OCI-LY1 (cell line): ENCODE measurements at regions not wholly inside any gene's neighbourhood (a gene's known extent, or its start where the extent isn't known, plus 50 kb on each side); places are given as distances from the start of the nearest gene placed in this dataset.

Experiments
- H2AFZ ChIP-seq: fragments of 200-600 bp; sonication (generic), shearing (Covaris generic); 2 replicates; pipeline ENCODE4 v1.6.0; 2014; ENCODE audit warnings: antibody characterized with exemption, mild to moderate bottlenecking, low read length
- H3F3A ChIP-seq: fragments of 200-600 bp; sonication (generic), shearing (Covaris generic); 2 replicates; pipeline ENCODE4 v1.6.0; 2014; ENCODE audit warnings: mild to moderate bottlenecking, antibody characterized with exemption, low read length, moderate library complexity; ENCODE audit not compliant: insufficient read depth
- H3K27ac ChIP-seq: fragments of 200-600 bp; sonication (generic); 2 replicates; pipeline ENCODE4 v1.5.1; 2014; ENCODE audit warnings: low read length, mixed run types, mild to moderate bottlenecking, low read depth; ENCODE audit not compliant: poor library complexity, severe bottlenecking
- H3K27me3 ChIP-seq: fragments of 200-600 bp; sonication (generic); 2 replicates; pipeline ENCODE4 v1.6.0; 2014; ENCODE audit warnings: antibody characterized with exemption, mild to moderate bottlenecking, low read length, moderate library complexity; ENCODE audit not compliant: insufficient read depth
- H3K36me3 ChIP-seq: fragments of 200-600 bp; sonication (generic); 2 replicates; pipeline ENCODE4 v1.6.1; 2014; ENCODE audit warnings: mild to moderate bottlenecking, antibody characterized with exemption, low read length, moderate library complexity, mixed read lengths; ENCODE audit not compliant: insufficient read depth
- H3K4me1 ChIP-seq: fragments of 200-600 bp; sonication (generic); 2 replicates; pipeline ENCODE4 v1.5.1; 2014; ENCODE audit warnings: mild to moderate bottlenecking, low read length, moderate library complexity; ENCODE audit not compliant: insufficient read depth, severe bottlenecking
- H3K4me2 ChIP-seq: fragments of 200-600 bp; sonication (generic), shearing (Covaris generic); 2 replicates; pipeline ENCODE4 v1.6.1; 2014; ENCODE audit warnings: low read length
- H3K4me3 ChIP-seq: fragments of 200-600 bp; sonication (generic); 2 replicates; pipeline ENCODE4 v1.5.1; 2014; ENCODE audit warnings: low read length, low read depth, mild to moderate bottlenecking, mixed read lengths; ENCODE audit not compliant: poor library complexity, severe bottlenecking
- H3K79me2 ChIP-seq: fragments of 200-600 bp; shearing (Covaris generic); 2 replicates; pipeline ENCODE4 v1.6.1; 2016; ENCODE audit warnings: mixed run types, low read length, mixed read lengths; ENCODE audit not compliant: insufficient read depth
- H3K9ac ChIP-seq: fragments of 200-600 bp; sonication (generic), shearing (Covaris generic); 2 replicates; pipeline ENCODE4 v1.6.1; 2014; ENCODE audit warnings: mild to moderate bottlenecking, low read length, mixed read lengths
- H3K9me2 ChIP-seq: fragments of 200-600 bp; sonication (generic), shearing (Covaris generic); 2 replicates; pipeline ENCODE4 v1.6.1; 2014; ENCODE audit warnings: low read depth, mild to moderate bottlenecking, low read length, mixed read lengths
- H3K9me3 ChIP-seq: fragments of 200-600 bp; shearing (Covaris generic); 2 replicates; pipeline ENCODE4 v1.6.1; 2014; ENCODE audit warnings: low read length, mixed read lengths
- H4K20me1 ChIP-seq: fragments of 200-600 bp; sonication (generic), shearing (Covaris generic); 2 replicates; pipeline ENCODE4 v1.6.0; 2016; ENCODE audit warnings: mild to moderate bottlenecking, low read length; ENCODE audit not compliant: insufficient read depth
- CTCF ChIP-seq: fragments of 200-600 bp; sonication (generic), shearing (Covaris generic); IDR thresholded peaks from 2 replicates; pipeline ENCODE4 v1.5.1; 2017; ENCODE audit warnings: mild to moderate bottlenecking, antibody characterized with exemption, low read length, moderate library complexity, mixed read lengths
- EZH2 ChIP-seq: fragments of 200-600 bp; sonication (generic), shearing (Covaris generic); IDR thresholded peaks from 2 replicates; pipeline ENCODE4 v1.8.0; 2017; ENCODE audit warnings: borderline replicate concordance, mixed run types, mild to moderate bottlenecking, antibody characterized with exemption, low read length, moderate library complexity, mixed read lengths

DNA sequence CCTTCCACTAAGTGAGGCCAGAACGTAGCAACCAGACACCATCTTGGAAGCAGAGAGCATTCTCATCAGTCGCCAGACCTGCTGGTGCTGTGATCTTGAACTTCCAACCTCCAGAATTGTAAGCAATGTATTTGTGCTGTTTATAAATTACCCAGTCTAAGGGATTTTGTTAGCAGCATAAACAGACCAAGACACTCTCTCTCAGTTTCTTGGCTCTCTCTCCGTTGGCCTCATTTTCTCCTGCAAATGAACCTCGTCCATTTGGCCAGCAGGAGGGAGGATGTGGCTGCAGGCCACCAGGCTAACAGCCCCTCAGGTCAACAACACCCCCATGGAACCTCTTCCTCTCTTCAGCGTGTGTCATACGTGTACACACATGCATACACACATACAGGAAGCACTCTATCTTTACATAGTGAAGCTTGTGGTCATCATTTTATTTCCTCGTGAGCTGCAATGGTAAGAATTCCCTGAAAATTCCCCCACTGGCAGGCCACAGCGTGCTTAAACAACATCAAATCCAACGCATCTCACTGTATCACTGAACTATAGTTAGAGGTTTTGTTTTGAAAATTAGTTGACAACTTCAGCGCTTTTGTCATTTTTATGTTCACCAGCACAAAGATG, 62.8 kb upstream of the PPP1R26 start:
- no peak overlapping the region for H3K4me3 ChIP-seq
- no peak overlapping the region for H3K27ac ChIP-seq
- H3K27me3 ChIP-seq, result no peaks in the 10 kb centered on the region
- no peaks in the 10 kb centered on the region for H3K9me2 ChIP-seq
- no peak for TF ChIP-seq EZH2
- no peak for TF ChIP-seq CTCF
- no peak overlapping the region for H3K9ac ChIP-seq
- H3K9me3 ChIP-seq, result no peaks in the 10 kb centered on the region
- no peak overlapping the region for H3K4me2 ChIP-seq
- H4K20me1 ChIP-seq, result no peaks in the 10 kb centered on the region
- no peaks in the 10 kb centered on the region for H3K4me1 ChIP-seq
- no peaks in the 10 kb centered on the region for H3K79me2 ChIP-seq
- no peaks in the 10 kb centered on the region for H3F3A ChIP-seq
- no peak overlapping the region for H2AFZ ChIP-seq
- H3K36me3 ChIP-seq, result no peaks in the 10 kb centered on the region

DNA sequence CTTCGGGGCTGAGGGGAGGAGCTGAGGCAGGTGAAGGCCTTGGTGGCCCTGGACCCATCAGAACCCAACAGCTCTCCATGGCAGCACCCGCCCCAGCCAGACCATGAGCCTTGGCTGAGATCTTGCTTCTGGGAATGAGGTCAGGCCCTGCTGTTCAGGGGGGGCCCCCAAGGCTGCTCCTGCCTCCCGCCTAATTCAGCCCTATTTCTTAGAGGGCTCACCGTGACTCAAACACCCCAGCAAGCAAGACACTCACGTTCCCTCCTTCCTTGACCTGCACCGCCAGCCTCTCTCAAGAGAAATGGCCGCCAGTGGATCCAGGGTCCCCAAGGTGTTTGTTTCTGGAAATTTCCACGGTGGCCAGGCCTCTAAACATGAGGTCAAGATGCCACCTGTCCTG, 61.4 kb upstream of the PPP1R26 start:
- Histone ChIP-seq H3K4me1 (no peaks in the 10 kb centered on the region), H3K27ac (no peak overlapping the region), H3K9me3 (no peaks in the 10 kb centered on the region), H3K4me2 (no peak overlapping the region), H3K9me2 (no peaks in the 10 kb centered on the region), H3K36me3 (no peaks in the 10 kb centered on the region), H3K27me3 (no peaks in the 10 kb centered on the region; the same call in 1 of the 2 replicates), H4K20me1 (no peaks in the 10 kb centered on the region), H2AFZ (no peak overlapping the region), H3K79me2 (no peaks in the 10 kb centered on the region), H3F3A (no peaks in the 10 kb centered on the region), H3K9ac (no peak overlapping the region), H3K4me3 (no peak overlapping the region)
- TF ChIP-seq CTCF, result no peak
- no peak for TF ChIP-seq EZH2

GRCh38 chr9:135419106-135419505, 60.5 kb upstream of the PPP1R26 start:
- Histone ChIP-seq H3K27me3 (no peaks in the 10 kb centered on the region; the same call in 1 of the 2 replicates), H3K4me1 (no peaks in the 10 kb centered on the region), H3K4me2 (no peak overlapping the region), H4K20me1 (no peaks in the 10 kb centered on the region), H3F3A (no peaks in the 10 kb centered on the region), H3K9ac (no peak overlapping the region), H3K79me2 (no peaks in the 10 kb centered on the region), H3K36me3 (no peaks in the 10 kb centered on the region), H3K4me3 (no peak overlapping the region), H2AFZ (no peak overlapping the region), H3K9me3 (no peaks in the 10 kb centered on the region), H3K27ac (no peak overlapping the region), H3K9me2 (no peaks in the 10 kb centered on the region)
- TF ChIP-seq EZH2 (no peak), CTCF (no peak)
